ENCODE measurements at regions not wholly inside any gene's neighbourhood (a gene's known extent, or its start where the extent isn't known, plus 50 kb on each side); places are given as distances from the start of the nearest gene placed in this dataset.
A peak's percentile ranks its signal among the peaks of the same experiment; 100 is the strongest.

GRCh38 chr1:212189352-212189738, 95.9 kb upstream of the PPP2R5A start:
- DNase-seq (ENCODE audit: low read depth): no peak

- no peak for DNase-seq (ENCODE audit: low read depth)
Measured at GRCh38 chr1:212190169-212190568, 95.0 kb upstream of the PPP2R5A start.

DNA sequence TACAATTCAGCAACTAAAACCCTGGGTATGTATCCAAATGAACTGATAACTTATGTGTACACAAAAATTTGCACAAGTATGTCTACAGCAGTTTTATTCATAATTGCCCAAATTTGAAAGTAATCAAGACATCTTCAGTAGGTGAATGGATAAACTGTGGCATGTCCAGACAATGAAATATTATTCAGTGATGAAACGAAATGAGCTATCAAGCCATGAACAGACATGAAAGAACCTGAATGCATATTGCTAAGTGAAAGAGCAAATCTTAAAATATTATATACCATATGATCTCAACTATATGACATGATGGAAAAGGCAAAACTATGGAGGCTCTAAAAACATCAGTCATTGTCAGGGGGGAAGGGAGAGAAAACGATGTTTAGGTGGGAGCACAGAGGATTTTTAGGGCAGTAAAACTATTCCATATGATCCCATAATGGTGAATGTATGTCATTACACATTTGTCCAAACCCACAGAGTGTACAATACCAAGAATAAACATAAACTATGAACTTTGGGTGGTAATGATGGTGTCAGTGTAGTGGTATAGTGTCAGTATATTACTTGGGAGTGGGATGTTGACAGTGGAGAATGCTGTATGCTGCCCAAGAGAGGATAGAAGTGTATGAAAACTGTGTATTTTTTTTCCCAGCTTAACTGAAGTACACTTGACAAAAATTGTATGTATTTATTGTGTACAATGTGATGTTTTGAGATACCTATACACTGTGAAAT, 92.8 kb upstream of the PPP2R5A start:
- DNase-seq (ENCODE audit: low read depth): no peak

DNA sequence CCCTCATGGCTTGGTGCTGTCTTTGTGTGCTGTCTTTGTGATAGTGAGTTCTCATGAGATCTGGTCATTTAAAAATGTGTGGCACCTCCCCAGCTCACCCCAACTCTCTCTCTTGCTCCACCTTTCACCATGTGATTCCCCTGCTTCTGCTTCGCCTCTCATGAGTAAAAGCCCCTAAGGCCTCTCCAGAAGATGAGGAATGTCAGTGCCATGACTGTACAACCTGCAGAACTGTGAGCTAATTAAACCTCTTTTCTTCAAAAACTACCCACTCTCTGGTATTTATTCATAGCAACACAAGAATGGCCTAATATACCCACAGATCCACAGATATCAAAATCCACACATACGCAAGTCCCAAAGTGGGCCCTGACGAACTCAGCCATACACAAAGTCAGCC, 88.9 kb upstream of the PPP2R5A start:
- no peak for DNase-seq (ENCODE audit: low read depth)

DNA sequence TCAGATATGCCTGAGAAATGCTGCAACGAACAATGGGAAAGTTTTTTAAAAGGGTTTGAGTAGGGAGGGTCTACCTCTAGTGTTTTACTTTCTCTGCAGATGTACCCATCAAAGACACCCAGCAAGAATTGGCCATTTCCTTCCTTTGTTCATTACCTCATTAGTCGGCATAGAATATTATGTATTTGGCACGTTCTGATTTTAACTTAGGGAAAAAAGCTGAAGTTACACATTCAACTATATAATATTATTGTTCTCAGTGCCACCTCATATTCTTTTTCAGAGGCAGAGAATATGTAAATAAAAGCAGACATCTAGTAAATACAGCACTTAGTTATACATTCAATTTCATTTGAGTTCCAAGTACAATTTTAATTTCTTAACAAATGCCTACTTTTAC, 83.7 kb upstream of the PPP2R5A start:
- DNase-seq (ENCODE audit: low read depth): no peak

DNA sequence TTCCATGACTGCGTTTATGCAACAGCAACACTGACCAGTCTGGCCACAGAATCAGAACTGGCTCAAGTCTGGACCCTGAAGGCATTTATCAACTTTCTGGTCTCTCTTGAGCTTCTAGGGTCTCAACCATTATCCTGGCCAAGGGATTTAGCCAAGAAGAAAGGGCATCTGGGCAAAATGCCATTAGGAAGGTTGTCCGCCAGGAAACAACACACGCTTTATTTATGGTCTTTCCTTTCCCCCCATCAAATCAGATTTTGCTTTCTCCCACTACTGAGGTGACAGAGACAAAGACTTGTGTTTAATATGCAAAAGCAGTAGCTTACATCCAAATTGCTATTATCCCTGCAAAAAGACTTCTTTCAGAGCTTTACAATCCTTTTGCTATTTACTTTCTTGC, 81.6 kb upstream of the PPP2R5A start:
- DNase-seq (ENCODE audit: low read depth): no peak

DNA sequence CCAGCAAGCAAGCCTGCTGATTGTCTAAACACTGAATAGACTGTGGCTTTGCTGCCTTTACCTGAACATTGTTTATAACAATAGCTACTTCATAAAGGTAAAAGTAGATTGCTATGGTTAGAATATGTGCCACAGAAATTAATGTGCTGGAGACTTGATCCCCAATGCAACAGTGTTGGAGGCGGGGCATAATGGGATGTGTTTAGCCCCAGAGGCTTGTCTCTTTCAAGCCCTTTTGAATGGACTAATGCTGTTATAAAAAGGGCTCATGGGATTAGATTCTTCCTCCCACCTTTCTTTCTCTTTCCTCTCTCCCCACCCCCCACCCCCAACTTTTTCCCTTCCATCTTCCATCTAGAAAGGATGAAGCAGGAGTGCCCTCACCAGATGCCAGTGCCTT, 80.2 kb upstream of the PPP2R5A start:
- no peak for DNase-seq (ENCODE audit: low read depth)

DNA sequence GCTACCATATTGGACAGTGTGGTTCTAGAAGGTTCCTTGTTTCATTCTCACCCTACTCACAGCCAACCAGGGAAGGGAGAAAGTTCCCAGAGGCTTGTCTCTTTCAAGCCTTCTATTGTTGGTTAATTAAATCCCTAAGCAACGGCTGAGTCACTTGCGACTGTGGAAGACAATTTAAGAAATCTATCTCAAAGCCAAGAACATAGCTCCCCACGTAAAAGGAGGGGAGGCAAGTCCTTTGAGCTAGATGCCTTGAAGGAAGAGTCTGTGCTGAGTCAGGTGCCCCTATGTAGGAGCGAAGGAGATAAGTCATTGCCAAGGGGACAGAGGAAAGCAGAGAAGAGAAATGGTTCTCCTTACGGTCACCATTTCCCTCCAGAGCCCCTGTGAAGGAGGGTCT, 79.4 kb upstream of the PPP2R5A start:
- no peak for DNase-seq (ENCODE audit: low read depth)

DNA sequence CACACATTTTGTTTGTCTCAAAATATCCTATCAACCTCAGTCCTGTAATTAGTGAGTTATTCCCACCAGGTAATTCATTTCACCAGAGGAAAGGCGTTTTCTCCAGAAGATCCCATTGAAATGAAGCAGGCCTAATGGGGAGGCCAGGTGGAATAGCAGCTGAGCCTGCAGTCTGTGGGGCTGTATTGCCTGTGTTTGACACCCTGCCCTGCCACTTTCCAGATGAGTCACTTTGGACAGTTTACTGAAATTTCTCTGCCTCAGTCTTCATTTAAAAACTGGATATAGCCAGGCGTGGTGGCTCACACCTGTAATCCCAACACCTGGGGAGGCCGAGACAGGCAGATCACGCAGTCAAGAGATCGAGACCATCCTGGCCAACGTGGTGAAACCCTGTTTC, 78.1 kb upstream of the PPP2R5A start:
- DNase-seq (ENCODE audit: low read depth): no peak

GRCh38 chr1:212207822-212208520, 77.2 kb upstream of the PPP2R5A start:
- DNase-seq (ENCODE audit: low read depth): no peak

- no peak for DNase-seq (ENCODE audit: low read depth)
Measured at GRCh38 chr1:212208978-212209644, 76.1 kb upstream of the PPP2R5A start.

DNA sequence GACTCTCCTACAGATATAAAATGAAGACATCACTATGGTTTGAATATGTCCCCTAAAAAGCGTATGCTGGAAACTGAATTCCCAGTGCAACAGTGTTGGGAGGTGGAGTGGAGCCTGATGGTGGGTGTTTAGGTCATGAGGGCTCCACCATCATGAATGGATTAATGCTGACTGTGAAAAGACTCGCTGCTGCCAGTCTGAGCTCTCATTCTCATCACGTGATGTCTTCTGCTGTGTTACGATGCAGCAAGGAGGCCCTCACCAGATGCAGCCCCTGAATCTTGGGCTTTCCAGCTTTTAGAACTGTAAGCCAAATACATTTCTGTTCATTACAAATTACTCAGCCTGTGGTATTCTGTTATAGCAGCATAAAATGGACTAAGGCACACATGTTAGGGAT, 73.8 kb upstream of the PPP2R5A start:
- no peak for DNase-seq (ENCODE audit: low read depth)

DNA sequence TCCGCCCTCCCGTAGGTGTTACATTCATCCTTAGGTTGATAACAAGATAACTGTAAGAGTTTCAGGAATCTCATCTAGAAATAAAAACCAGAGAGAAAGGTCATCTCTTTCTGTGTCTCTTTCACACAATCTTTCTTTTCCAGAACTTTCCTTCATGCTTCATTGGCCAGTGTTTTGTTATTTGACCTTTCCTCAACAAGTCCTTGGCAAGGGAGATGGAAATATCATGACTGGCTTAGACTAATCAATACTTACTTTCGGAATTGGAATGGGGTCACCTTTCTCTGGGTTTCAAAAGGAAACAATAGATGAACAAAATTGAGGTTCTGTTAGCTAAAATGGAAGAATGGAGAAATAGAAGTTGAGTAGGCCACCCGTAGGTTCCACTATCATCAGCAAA, 72.9 kb upstream of the PPP2R5A start:
- DNase-seq (ENCODE audit: low read depth): no peak

GRCh38 chr1:212212906-212213305, 72.3 kb upstream of the PPP2R5A start:
- no peak for DNase-seq (ENCODE audit: low read depth)

GRCh38 chr1:212213784-212214183, 71.4 kb upstream of the PPP2R5A start:
- DNase-seq (ENCODE audit: low read depth): no peak

DNA sequence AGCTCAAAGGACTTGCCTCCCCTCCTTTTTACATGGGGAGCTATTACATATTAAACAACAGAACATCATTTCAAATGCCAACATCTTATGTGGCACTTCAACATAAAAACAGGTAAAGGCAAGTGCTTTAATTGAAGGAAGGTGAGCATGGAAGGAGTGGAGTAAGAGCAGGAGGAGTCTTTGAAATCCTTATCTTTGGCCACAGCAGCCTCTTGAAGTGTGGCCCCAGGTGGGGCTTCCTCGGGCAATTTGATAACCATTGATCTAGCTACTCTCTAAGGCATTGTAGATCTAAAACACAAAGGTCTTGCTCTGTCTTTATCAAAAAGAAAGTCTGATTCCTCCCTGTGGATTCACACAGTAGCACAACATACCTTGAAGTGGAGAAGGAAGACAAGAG, 70.9 kb upstream of the PPP2R5A start:
- no peak for DNase-seq (ENCODE audit: low read depth)

- DNase-seq (ENCODE audit: low read depth): no peak
Measured at GRCh38 chr1:212215910-212216309, 69.3 kb upstream of the PPP2R5A start.

- DNase-seq (ENCODE audit: low read depth): no peak
Measured at GRCh38 chr1:212217633-212218032, 67.6 kb upstream of the PPP2R5A start.

- no peak for DNase-seq (ENCODE audit: low read depth)
Measured at GRCh38 chr1:212218065-212218464, 67.1 kb upstream of the PPP2R5A start.

DNA sequence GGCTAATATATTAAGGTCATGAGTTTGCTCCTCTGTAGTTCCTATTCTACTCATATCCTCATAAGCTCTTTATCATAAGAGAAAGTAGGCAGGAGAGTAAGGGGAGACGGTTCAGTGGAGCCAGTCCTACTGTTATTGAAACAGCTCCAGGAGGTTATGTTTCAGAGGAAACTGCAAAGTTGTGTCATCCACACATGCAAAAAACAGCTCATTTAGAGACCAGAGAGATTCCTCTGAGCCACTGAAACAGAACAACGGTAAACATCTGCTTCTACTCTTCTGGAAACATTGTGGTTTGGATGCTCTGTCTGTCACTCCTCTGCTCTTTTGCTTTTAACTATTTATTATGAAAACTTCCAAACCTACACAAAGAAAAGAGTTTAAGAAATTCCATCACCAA, 66.3 kb upstream of the PPP2R5A start:
- DNase-seq (ENCODE audit: low read depth): peak; percentile 76

- peak; percentile 26 for DNase-seq (ENCODE audit: low read depth)
Measured at GRCh38 chr1:212219679-212220463, 65.3 kb upstream of the PPP2R5A start.

DNA sequence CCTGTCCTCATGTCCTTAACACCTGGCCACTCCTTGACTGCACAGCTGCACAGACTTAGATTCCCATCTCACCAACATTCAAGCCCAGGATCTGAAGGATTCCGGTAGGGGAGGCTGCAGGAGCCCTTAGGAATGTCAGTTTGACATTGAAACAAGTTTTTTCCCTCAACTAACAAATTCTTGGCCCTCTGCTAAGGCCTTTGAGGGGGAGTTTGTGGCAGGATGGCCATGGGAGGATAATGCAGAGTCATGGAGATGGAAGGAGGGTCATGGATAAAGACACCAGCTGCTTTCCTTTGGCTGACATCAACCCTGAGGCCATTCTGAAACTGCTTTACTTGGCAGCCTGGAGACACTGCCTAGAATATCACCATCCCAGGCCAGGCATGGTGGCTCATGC, 63.4 kb upstream of the PPP2R5A start:
- no peak for DNase-seq (ENCODE audit: low read depth)

Data from LHCN-M2 (cell line).